SW480 (cell line): ENCODE measurements at regions not wholly inside any gene's neighbourhood (a gene's known extent, or its start where the extent isn't known, plus 50 kb on each side); places are given as distances from the start of the nearest gene placed in this dataset.
A peak's percentile ranks its signal among the peaks of the same experiment; 100 is the strongest.

Source experiments
- DNase-seq: peaks from one replicate; pipeline ENCODE4 v3.0.0-alpha.2; 2016; ENCODE audit warnings: low spot score

DNA sequence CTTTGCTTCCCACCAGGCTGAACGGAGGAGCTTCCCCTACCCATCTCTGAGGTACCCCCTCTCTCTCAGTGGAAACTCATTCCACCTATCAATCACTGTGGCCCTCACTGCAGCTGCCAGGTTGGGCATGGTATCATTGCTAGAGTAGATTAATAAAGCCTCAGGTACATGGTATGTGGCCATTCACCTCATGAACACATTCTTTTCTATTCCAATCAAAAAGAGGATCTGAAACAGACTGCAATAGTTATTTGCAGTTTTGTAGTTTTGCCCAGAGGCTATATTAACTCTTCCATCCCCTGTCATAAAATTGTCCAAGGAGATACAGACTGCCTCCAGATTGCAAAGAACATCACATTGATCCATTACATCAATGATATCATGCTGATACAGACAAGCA lies 85.8 kb upstream of the MVB12B start:
- DNase-seq = no peak

DNA sequence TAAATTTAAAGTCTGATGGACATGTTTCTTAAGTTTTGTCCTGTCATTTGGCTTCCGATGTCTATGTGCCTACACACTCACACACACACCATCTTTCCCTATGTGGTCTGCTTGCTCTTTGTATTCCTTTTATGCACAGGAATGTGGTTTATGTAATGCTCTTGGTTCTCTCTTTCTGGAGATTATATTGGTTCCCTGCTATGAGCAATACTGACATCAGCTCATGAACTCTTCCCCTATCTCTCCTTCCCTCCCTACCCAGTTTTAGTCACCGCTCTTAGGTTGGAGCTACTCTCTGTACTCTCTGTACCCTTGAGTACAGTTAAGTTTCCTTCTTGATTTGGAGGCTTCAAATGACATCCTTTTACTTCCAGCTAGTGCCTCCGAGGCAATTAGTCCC lies 77.9 kb upstream of the MVB12B start:
- DNase-seq = peak; percentile 11

DNA sequence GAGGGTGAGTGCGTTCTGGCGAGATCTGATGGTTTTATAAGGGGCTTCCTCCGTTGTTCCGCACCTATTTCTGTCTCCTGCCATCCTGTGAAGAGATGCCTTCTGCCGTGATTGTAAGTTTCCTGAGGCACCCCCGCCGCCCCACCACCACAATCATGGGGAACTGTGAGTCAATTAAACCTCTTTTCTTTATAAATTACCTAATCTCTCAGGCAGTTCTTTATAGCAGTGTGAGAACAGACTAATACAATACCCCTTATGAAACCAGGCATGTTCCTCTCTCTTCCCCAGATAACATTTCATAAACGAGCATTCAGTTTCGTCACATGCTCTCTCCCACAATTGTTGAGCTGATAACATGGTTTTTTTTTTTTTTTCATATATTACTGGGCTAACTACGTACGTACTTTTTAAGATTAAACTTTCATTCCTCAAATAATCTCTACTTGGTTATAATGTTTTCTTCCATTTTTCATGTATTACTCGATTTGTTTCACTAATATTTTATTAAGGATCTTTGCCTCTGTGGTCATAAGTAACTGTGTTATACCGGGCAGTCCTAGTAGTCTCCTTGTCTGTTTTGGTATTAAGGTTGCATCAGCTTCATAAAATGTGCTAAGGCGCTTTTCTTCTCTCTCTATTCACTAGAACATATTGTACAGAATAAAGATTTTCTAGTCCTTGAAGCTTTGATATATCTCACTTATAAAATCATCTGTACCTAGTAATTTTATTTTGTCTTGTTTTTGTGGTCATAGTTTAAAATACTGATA lies 64.9 kb upstream of the MVB12B start:
- no peak for DNase-seq

GRCh38 chr9:126262738-126263137 lies 63.9 kb upstream of the MVB12B start:
- DNase-seq = no peak

DNA sequence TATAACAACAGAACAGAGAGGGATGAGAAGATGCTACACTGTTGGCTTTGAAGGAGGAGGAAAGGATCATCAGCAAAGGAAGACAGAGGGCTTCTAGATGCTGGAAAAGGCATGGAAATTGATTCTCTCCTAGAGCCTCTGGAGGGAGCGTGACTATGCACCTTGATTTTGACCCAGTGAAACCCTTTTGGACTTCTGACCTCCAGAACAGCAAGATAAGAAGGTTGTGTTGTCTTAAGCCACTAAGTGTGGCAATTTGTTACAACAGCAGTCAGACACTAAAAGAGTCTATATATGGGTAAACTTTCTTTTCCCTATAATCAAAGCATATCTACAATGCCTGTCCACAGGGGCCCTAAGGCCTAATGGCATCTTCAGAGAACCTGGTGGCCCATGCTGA lies 56.1 kb upstream of the MVB12B start:
- no peak for DNase-seq

GRCh38 chr9:126275386-126276001 lies 51.1 kb upstream of the MVB12B start:
- no peak for DNase-seq

GRCh38 chr9:126276056-126276728 lies 50.4 kb upstream of the MVB12B start:
- no peak for DNase-seq
